ENCODE measurements at regions not wholly inside any gene's neighbourhood (a gene's known extent, or its start where the extent isn't known, plus 50 kb on each side); places are given as distances from the start of the nearest gene placed in this dataset.
"Not testable (repeated sequence)": the region's sequence is repeated elsewhere in the genome, so short reads cannot be mapped to it uniquely, and the experiment has no call there.

- no peak for DNase-seq
These were observed 372.9 kb upstream of the NFIA start for GRCh38 chr1:60709426-60709825.

- DNase-seq = no peak
These were observed 377.3 kb upstream of the NFIA start for GRCh38 chr1:60705026-60705425.

GRCh38 chr1:60703155-60703554 lies 379.2 kb upstream of the NFIA start:
- no peak for DNase-seq

- DNase-seq = no peak
These were observed 383.0 kb upstream of the NFIA start for GRCh38 chr1:60699325-60699724.

GRCh38 chr1:60697204-60697994 lies 385.0 kb upstream of the NFIA start:
- no peak for DNase-seq

GRCh38 chr1:60696512-60696911 lies 385.8 kb upstream of the NFIA start:
- no peak for DNase-seq

GRCh38 chr1:60695716-60696171 lies 386.6 kb upstream of the NFIA start:
- no peak for DNase-seq

GRCh38 chr1:60694980-60695379 lies 387.4 kb upstream of the NFIA start:
- no peak for DNase-seq

GRCh38 chr1:60692031-60692430 lies 390.3 kb upstream of the NFIA start:
- DNase-seq = no peak

- not testable (repeated sequence) for DNase-seq
These were observed 394.1 kb upstream of the NFIA start for GRCh38 chr1:60688221-60688620.

- DNase-seq = no peak
These were observed 401.1 kb upstream of the NFIA start for GRCh38 chr1:60681095-60681860.

GRCh38 chr1:60679524-60680375 lies 402.6 kb upstream of the NFIA start:
- no peak for DNase-seq

GRCh38 chr1:60678802-60679201 lies 403.6 kb upstream of the NFIA start:
- no peak for DNase-seq

GRCh38 chr1:60678391-60678790 lies 404.0 kb upstream of the NFIA start:
- no peak for DNase-seq

- no peak for DNase-seq
These were observed 409.9 kb upstream of the NFIA start for GRCh38 chr1:60672449-60672848.

- no peak for DNase-seq
These were observed 412.1 kb upstream of the NFIA start for GRCh38 chr1:60670302-60670701.

- DNase-seq = peak in 1 of 2 experiments; percentile 11
These were observed 413.8 kb upstream of the NFIA start for GRCh38 chr1:60668585-60668984.

GRCh38 chr1:60665311-60665710 lies 417.1 kb upstream of the NFIA start:
- DNase-seq = no peak

- DNase-seq = no peak
These were observed 418.2 kb upstream of the NFIA start for GRCh38 chr1:60664086-60664625.

GRCh38 chr1:60662486-60663044 lies 419.8 kb upstream of the NFIA start:
- DNase-seq = no peak

GRCh38 chr1:60657926-60658325 lies 424.4 kb upstream of the NFIA start:
- no peak for DNase-seq

GRCh38 chr1:60655679-60656355 lies 426.5 kb upstream of the NFIA start:
- DNase-seq = no peak

Measured in cerebellar nuclear complex (tissue), 1 donor.